Transverse colon (tissue), 3 donors: ENCODE measurements at regions not wholly inside any gene's neighbourhood (a gene's known extent, or its start where the extent isn't known, plus 50 kb on each side); places are given as distances from the start of the nearest gene placed in this dataset.

Source experiments
- CTCF ChIP-seq, 5 experiments: fragments of 200-600 bp in 3 of 5; fragments of 450-650 bp in 2 of 5; sonication (generic) in 3 of 5; IDR thresholded peaks; 1 replicate in 2 of 5; 2 replicates in 3 of 5; pipeline ENCODE4 v1.5.1; 2016 to 2017; ENCODE audit warnings: antibody characterized with exemption in 5 of 5, inconsistent platforms in 3 of 5, mild to moderate bottlenecking in 2 of 5, moderate library complexity in 1 of 5
- EP300 ChIP-seq: sonication (generic); formaldehyde crosslinking; IDR thresholded peaks from one replicate; pipeline ENCODE4 v1.6.1; 2017; ENCODE audit warnings: antibody characterized with exemption, low read depth
- POLR2A ChIP-seq: fragments of 450-650 bp; IDR thresholded peaks from one replicate; pipeline ENCODE4 v1.6.1; 2016; ENCODE audit warnings: antibody characterized with exemption, mild to moderate bottlenecking, moderate library complexity

- TF ChIP-seq EP300 (no peak), CTCF (IDR thresholded peaks at IDR 0.05) (no peak), POLR2A (no peak)
These were observed 164.2 kb downstream of the C9orf50 start for GRCh38 chr9:129456549-129457324.
